GM20000 (cell line): ENCODE measurements at regions not wholly inside any gene's neighbourhood (a gene's known extent, or its start where the extent isn't known, plus 50 kb on each side); places are given as distances from the start of the nearest gene placed in this dataset.

Source experiments
- DNase-seq: peaks from one replicate; pipeline ENCODE4 v3.0.0; 2012; ENCODE audit warnings: low spot score
- TF ChIP-seq, protein P1 (sequence below): IDR thresholded peaks from 2 replicates; pipeline ENCODE4 v1.5.1; 2012; ENCODE audit warnings: mild to moderate bottlenecking, control low read depth; ENCODE audit errors: extremely low read depth, missing control alignments

DNA sequence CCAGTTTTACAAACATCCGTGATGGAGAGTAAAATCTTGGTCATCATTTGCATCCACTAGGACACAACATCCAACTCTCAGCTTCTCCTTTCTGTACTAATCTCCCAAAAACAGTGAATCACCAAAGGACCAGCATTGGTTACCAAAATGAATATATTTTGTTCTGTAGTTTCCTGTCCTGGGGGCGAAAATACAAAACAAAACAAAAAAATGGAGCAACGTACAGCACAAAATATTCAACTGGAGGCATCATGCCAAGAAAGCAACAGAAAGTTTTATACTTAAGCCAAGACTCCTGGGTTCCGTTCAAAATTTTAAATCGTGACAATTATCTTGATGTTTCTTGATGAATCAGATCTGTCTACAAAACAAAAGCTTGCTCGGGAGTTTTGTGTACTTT lies 126.6 kb upstream of the CCDC28A start:
- TF ChIP-seq, protein P1, sequence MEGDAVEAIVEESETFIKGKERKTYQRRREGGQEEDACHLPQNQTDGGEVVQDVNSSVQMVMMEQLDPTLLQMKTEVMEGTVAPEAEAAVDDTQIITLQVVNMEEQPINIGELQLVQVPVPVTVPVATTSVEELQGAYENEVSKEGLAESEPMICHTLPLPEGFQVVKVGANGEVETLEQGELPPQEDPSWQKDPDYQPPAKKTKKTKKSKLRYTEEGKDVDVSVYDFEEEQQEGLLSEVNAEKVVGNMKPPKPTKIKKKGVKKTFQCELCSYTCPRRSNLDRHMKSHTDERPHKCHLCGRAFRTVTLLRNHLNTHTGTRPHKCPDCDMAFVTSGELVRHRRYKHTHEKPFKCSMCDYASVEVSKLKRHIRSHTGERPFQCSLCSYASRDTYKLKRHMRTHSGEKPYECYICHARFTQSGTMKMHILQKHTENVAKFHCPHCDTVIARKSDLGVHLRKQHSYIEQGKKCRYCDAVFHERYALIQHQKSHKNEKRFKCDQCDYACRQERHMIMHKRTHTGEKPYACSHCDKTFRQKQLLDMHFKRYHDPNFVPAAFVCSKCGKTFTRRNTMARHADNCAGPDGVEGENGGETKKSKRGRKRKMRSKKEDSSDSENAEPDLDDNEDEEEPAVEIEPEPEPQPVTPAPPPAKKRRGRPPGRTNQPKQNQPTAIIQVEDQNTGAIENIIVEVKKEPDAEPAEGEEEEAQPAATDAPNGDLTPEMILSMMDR: no peak
- DNase-seq: no peak

GRCh38 chr6:138648127-138648526 lies 125.4 kb upstream of the CCDC28A start:
- DNase-seq: no peak
- TF ChIP-seq, protein P1: no peak

- DNase-seq: no peak
- TF ChIP-seq, protein P1: no peak
Observed at GRCh38 chr6:138651491-138651890, 122.1 kb upstream of the CCDC28A start.

DNA sequence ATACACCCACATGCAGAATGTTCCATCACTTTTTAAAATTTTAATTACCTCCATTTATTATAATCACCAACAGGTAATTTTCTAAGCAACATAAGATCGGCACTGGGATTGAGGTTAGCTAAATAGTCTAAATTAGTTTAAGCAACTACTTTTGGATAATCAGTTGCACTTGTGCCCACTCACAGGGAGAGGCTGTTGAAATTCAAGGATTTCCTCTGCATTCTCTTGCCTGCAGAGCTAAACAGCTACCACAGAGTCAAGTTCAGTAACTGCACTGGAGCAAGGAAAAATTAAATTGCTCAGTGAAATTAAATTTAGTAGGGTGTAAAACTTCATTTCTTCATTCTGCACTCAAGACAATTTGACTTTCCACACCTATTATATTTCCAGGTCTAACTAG lies 120.7 kb upstream of the CCDC28A start:
- TF ChIP-seq, protein P1: no peak
- no peak for DNase-seq

DNA sequence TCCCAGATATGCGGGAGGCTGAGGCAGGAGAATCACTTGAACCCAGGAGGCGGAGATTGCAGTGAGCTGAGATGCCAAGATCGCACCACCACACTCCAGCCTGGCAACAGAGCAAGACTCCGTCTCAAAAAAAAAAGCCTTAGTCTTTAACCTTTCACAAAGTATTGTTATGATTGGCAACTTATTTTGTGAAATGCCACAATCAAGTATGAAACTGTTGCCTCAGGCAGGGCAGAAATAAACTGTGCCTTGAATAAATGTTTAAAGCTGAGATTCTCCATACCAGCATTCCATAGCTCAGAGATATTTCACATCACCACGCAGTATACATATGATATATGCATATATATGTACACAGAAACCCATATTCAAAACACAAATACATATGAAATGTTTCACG lies 120.1 kb upstream of the CCDC28A start:
- TF ChIP-seq, protein P1: no peak
- no peak for DNase-seq

DNA sequence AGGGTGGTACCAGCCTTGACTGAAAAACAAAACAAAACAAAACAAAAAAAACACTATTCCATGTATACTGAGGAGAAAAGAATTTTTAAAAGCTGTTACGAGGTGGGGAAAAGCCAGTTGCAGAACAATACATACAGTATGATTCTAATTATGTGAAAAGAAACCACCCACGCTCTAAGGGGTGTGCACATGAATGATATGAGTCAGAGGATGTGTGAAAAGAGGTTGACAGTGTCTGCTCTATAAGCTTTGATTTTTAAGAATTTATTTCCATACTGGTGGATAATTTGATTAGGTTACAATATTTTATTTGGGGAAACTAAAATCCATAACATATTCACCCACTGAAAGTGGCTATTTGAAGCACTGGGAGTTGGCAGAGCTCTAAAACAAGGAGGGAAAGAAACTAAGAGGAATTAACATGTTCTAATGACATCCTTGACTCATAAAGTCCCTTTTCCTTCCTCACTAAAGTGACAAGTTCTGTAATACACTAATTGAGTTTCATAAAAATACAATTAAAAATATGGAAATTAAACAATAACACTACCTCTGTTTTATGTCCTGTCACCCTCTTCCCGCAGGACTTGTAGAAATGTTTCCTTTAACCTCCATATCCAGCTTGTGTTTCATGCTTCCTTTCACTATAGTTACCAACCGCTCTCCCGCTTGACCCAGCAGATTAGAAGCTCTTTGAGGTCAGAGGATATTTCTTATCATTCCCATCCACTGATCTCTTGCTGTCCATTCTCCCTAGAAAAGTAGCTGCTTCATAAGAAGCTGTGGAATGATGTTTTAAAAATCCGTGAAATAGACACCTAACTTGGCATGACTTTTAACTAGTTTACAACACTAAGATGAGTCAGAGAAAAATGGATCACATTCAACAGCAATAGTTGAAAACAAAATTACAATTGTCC lies 118.6 kb upstream of the CCDC28A start:
- peak; percentile 57 for DNase-seq

GRCh38 chr6:138655828-138656227 lies 117.7 kb upstream of the CCDC28A start:
- TF ChIP-seq, protein P1: no peak
- DNase-seq: no peak

More for the DNA sequence above, 118.6 kb upstream of the CCDC28A start:
- TF ChIP-seq, protein P1: no peak
